ENCODE measurements at regions not wholly inside any gene's neighbourhood (a gene's known extent, or its start where the extent isn't known, plus 50 kb on each side); places are given as distances from the start of the nearest gene placed in this dataset.

- Histone ChIP-seq H3K36me3 (no peaks in the 10 kb centered on the region), H3K27ac (no peak overlapping the region), H3K4me3 (no peak overlapping the region), H3K9me3 (no peaks in the 10 kb centered on the region), H3K4me1 (no peaks in the 10 kb centered on the region), H3K27me3 (no peaks in the 10 kb centered on the region)
- DNase-seq (no peak), ATAC-seq (no peak)
- TF ChIP-seq POLR2A (IDR thresholded peaks at IDR 0.05): no peak
- TF ChIP-seq CTCF (IDR thresholded peaks at IDR 0.05): no peak
- WGBS (ENCODE audit: insufficient coverage, low coverage, low lambda C conversion rate, missing lambda C conversion rate): 38% methylated on average over 11 of the region's 11 CpGs
- intact Hi-C loops (cut with DNase I): no loop called here
These were observed 55.1 kb upstream of the UBE2E1 start for GRCh38 chr3:23750573-23751210.

- intact Hi-C loops (cut with DNase I): no loop called here
- Histone ChIP-seq H3K9me3 (no peaks in the 10 kb centered on the region), H3K27ac (no peak overlapping the region), H3K36me3 (no peaks in the 10 kb centered on the region), H3K4me1 (no peaks in the 10 kb centered on the region), H3K4me3 (no peak overlapping the region), H3K27me3 (no peaks in the 10 kb centered on the region)
- TF ChIP-seq POLR2A (IDR thresholded peaks at IDR 0.05): no peak
- TF ChIP-seq CTCF (IDR thresholded peaks at IDR 0.05): no peak
- WGBS (ENCODE audit: insufficient coverage, low coverage, low lambda C conversion rate, missing lambda C conversion rate): 55% methylated on average over 6 of the region's 7 CpGs
- DNase-seq (no peak), ATAC-seq (no peak)
These were observed 54.5 kb upstream of the UBE2E1 start for GRCh38 chr3:23751212-23751723.

DNA sequence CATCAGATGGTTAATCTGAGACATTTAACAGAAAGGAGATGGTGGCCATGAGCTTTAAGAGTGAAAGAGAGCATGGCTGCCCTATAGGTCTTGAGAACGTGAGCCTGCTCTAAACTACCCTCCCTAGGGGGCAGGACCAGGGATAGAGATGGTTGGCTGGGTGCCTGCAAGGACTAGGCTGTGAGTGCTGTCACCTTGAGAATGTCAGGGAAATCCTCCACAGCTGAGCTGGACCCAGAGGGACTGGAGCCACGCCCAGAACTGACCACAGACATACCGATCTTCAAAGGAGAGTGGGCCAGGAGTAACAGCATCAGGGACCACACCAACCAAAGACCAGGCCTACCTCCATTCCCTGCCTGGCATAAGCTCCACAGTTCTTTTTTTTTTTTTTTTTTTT is 53.6 kb upstream of the UBE2E1 start:
- H3K4me3 ChIP-seq: no peak overlapping the region
- WGBS (ENCODE audit: insufficient coverage, low coverage, low lambda C conversion rate, missing lambda C conversion rate): 44% methylated on average over 2 of the region's 3 CpGs
- DNase-seq (no peak), ATAC-seq (no peak)
- intact Hi-C loops (cut with DNase I): no loop called here
- TF ChIP-seq CTCF (IDR thresholded peaks at IDR 0.05) (no peak), POLR2A (IDR thresholded peaks at IDR 0.05) (no peak)
- no peaks in the 10 kb centered on the region for H3K4me1 ChIP-seq
- no peaks in the 10 kb centered on the region for H3K36me3 ChIP-seq
- H3K27me3 ChIP-seq: no peaks in the 10 kb centered on the region
- H3K27ac ChIP-seq: no peak overlapping the region
- no peaks in the 10 kb centered on the region for H3K9me3 ChIP-seq

DNA sequence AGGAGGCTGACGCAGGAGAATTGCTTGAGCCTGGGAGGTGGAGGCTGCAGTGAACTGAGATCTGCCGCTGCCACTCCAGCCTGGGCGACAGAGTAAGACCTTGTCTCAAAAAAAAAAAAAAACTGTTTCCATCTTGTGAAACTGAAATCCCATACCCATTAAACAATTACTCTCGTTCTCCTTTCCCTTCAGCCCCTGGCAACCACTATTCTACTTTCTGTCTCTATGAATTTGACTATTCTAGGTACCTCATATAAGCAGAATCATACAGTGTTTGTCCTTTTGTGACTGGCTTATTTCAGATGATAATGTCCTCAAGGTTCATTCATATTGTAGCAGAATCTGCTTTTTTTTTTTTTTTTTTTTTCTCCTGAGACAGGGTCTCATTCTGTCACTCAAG is 51.5 kb upstream of the UBE2E1 start:
- no peak overlapping the region for H3K4me3 ChIP-seq
- intact Hi-C loops (cut with DNase I): no loop called here
- no peaks in the 10 kb centered on the region for H3K36me3 ChIP-seq
- WGBS (ENCODE audit: insufficient coverage, low coverage, low lambda C conversion rate, missing lambda C conversion rate): 80% methylated on average over 2 of the region's 4 CpGs
- no peaks in the 10 kb centered on the region for H3K27me3 ChIP-seq
- no peak overlapping the region for H3K27ac ChIP-seq
- H3K4me1 ChIP-seq: no peaks in the 10 kb centered on the region
- H3K9me3 ChIP-seq: no peaks in the 10 kb centered on the region
- DNase-seq (no peak), ATAC-seq (no peak)
- TF ChIP-seq POLR2A (IDR thresholded peaks at IDR 0.05) (no peak), CTCF (IDR thresholded peaks at IDR 0.05) (no peak)

All from right lobe of liver (tissue), 6 donors.